IPS DF 4.7 (cell line): ENCODE measurements at regions not wholly inside any gene's neighbourhood (a gene's known extent, or its start where the extent isn't known, plus 50 kb on each side); places are given as distances from the start of the nearest gene placed in this dataset.
A peak's percentile ranks its signal among the peaks of the same experiment; 100 is the strongest.

Source experiments
- DNase-seq: peaks from one replicate; pipeline ENCODE4 v3.0.0-alpha.2; 2013; ENCODE audit warnings: low spot score; ENCODE audit errors: extremely low read depth

- DNase-seq, result no peak
Observed at GRCh38 chr18:8458546-8459215, 150.6 kb upstream of the RAB12 start.

- DNase-seq, result no peak
Observed at GRCh38 chr18:8460748-8461147, 148.5 kb upstream of the RAB12 start.

GRCh38 chr18:8461544-8461943 is 147.7 kb upstream of the RAB12 start:
- no peak for DNase-seq

GRCh38 chr18:8462651-8463185 is 146.5 kb upstream of the RAB12 start:
- no peak for DNase-seq

- DNase-seq, result no peak
Observed at GRCh38 chr18:8463791-8464190, 145.4 kb upstream of the RAB12 start.

- no peak for DNase-seq
Observed at GRCh38 chr18:8468191-8468590, 141.0 kb upstream of the RAB12 start.

GRCh38 chr18:8468921-8469335 is 140.3 kb upstream of the RAB12 start:
- no peak for DNase-seq

GRCh38 chr18:8469544-8470130 is 139.6 kb upstream of the RAB12 start:
- no peak for DNase-seq

GRCh38 chr18:8471372-8471771 is 137.9 kb upstream of the RAB12 start:
- DNase-seq, result no peak

- DNase-seq, result no peak
Observed at GRCh38 chr18:8474661-8475060, 134.6 kb upstream of the RAB12 start.

- no peak for DNase-seq
Observed at GRCh38 chr18:8477615-8478014, 131.6 kb upstream of the RAB12 start.

- peak; percentile 46 for DNase-seq
Observed at GRCh38 chr18:8478166-8478967, 130.9 kb upstream of the RAB12 start.

- no peak for DNase-seq
Observed at GRCh38 chr18:8478968-8479370, 130.3 kb upstream of the RAB12 start.

GRCh38 chr18:8479789-8480188 is 129.4 kb upstream of the RAB12 start:
- no peak for DNase-seq

GRCh38 chr18:8480506-8481328 is 128.5 kb upstream of the RAB12 start:
- peak; percentile 25 for DNase-seq

- no peak for DNase-seq
Observed at GRCh38 chr18:8484951-8485350, 124.3 kb upstream of the RAB12 start.

- no peak for DNase-seq
Observed at GRCh38 chr18:8489761-8490160, 119.5 kb upstream of the RAB12 start.

GRCh38 chr18:8491516-8491915 is 117.7 kb upstream of the RAB12 start:
- no peak for DNase-seq

- DNase-seq, result no peak
Observed at GRCh38 chr18:8493141-8493540, 116.1 kb upstream of the RAB12 start.

- no peak for DNase-seq
Observed at GRCh38 chr18:8496186-8496585, 113.1 kb upstream of the RAB12 start.

GRCh38 chr18:8498905-8499304 is 110.3 kb upstream of the RAB12 start:
- no peak for DNase-seq
